GM18511 (cell line): ENCODE measurements at regions not wholly inside any gene's neighbourhood (a gene's known extent, or its start where the extent isn't known, plus 50 kb on each side); places are given as distances from the start of the nearest gene placed in this dataset.
A peak's percentile ranks its signal among the peaks of the same experiment; 100 is the strongest.

ENCODE experiments used
- ATAC-seq: cut with Tn5 transposase; IDR thresholded peaks from one replicate; pipeline ENCODE4 v1.9.1; 2021; ENCODE audit warnings: mild to moderate bottlenecking, moderate library complexity; ENCODE audit not compliant: unreplicated experiment

GRCh38 chr12:125470838-125471783 lies 405.9 kb downstream of the AACS start:
- ATAC-seq = peak; percentile 71

GRCh38 chr12:125473501-125473900 lies 408.3 kb downstream of the AACS start:
- no peak for ATAC-seq

GRCh38 chr12:125487336-125487735 lies 422.1 kb downstream of the AACS start:
- ATAC-seq = no peak

GRCh38 chr12:125491553-125491952 lies 426.3 kb downstream of the AACS start:
- ATAC-seq = no peak

- ATAC-seq = no peak
Observed at GRCh38 chr12:125492354-125493270, 427.4 kb downstream of the AACS start.

GRCh38 chr12:125493704-125494308 lies 428.6 kb downstream of the AACS start:
- ATAC-seq = no peak

GRCh38 chr12:125503128-125503527 lies 437.9 kb downstream of the AACS start:
- ATAC-seq = no peak

- no peak for ATAC-seq
Observed at GRCh38 chr12:125509195-125509594, 444.0 kb downstream of the AACS start.

- ATAC-seq = peak; percentile 58
Observed at GRCh38 chr12:125512541-125513298, 447.5 kb downstream of the AACS start.

GRCh38 chr12:125515887-125516286 lies 450.7 kb downstream of the AACS start:
- no peak for ATAC-seq

- no peak for ATAC-seq
Observed at GRCh38 chr12:125518074-125518473, 452.8 kb downstream of the AACS start.

GRCh38 chr12:125519026-125519651 lies 453.9 kb downstream of the AACS start:
- no peak for ATAC-seq

- no peak for ATAC-seq
Observed at GRCh38 chr12:125525879-125526278, 460.6 kb downstream of the AACS start.

GRCh38 chr12:125528281-125528680 lies 463.0 kb downstream of the AACS start:
- ATAC-seq = no peak

GRCh38 chr12:125530201-125530600 lies 465.0 kb downstream of the AACS start:
- ATAC-seq = no peak

GRCh38 chr12:125530876-125531275 lies 465.6 kb downstream of the AACS start:
- ATAC-seq = no peak

GRCh38 chr12:125531574-125531973 lies 466.3 kb downstream of the AACS start:
- ATAC-seq = no peak

GRCh38 chr12:125533434-125534029 lies 468.3 kb downstream of the AACS start:
- ATAC-seq = peak; percentile 69

- ATAC-seq = no peak
Observed at GRCh38 chr12:125538401-125539199, 473.4 kb downstream of the AACS start.
